ENCODE measurements at regions not wholly inside any gene's neighbourhood (a gene's known extent, or its start where the extent isn't known, plus 50 kb on each side); places are given as distances from the start of the nearest gene placed in this dataset.

- Histone ChIP-seq H3K9me3 (replicated peaks; ENCODE audit: control insufficient read depth, insufficient read depth, low read length) (no peaks in the 10 kb centered on the region), H3K36me3 (ENCODE audit: control insufficient read depth in 2 of 2, extremely low read depth in 1 of 2, insufficient read depth in 2 of 2, low read length in 2 of 2) (no peaks in the 10 kb centered on the region), H3K9ac (replicated peaks; ENCODE audit: extremely low read depth, insufficient read depth, low read length) (no peak overlapping the region), H3K27ac (ENCODE audit: insufficient read depth, low read depth, low read length) (no peak overlapping the region), H3K79me2 (ENCODE audit: control insufficient read depth, insufficient read depth, low read length) (no peaks in the 10 kb centered on the region), H3K4me3 (replicated peaks in 1 of 3; ENCODE audit: insufficient read depth in 1 of 3, low read depth in 1 of 3, low read length in 3 of 3) (no peak overlapping the region), H2AFZ (ENCODE audit: low read depth, low read length) (no peak overlapping the region), H3K4me2 (ENCODE audit: insufficient read depth, low read length) (no peak overlapping the region), H3K4me1 (ENCODE audit: control insufficient read depth, extremely low read depth, insufficient read depth, low read length) (no peaks in the 10 kb centered on the region), H3K9me1 (replicated peaks; ENCODE audit: control insufficient read depth, extremely low read depth, insufficient read depth, low read length) (no peaks in the 10 kb centered on the region), H4K20me1 (replicated peaks; ENCODE audit: control insufficient read depth, extremely low read depth, insufficient read depth, low read length) (no peaks in the 10 kb centered on the region), H3K27me3 (ENCODE audit: control insufficient read depth in 2 of 2, insufficient read depth in 2 of 2, low read length in 2 of 2) (peaks cover 0 to 1% of the 10 kb centered on the region in 2 experiments)
- intact Hi-C loops (cut with micrococcal nuclease), result no loop called here
- FAIRE-seq (no peak), DNase-seq (ENCODE audit: low read depth, low spot score) (no peak)
- TF ChIP-seq JUN (IDR thresholded peaks at IDR 0.05; ENCODE audit: borderline replicate concordance, insufficient read depth, insufficient read length, low read depth), result no peak
- no peak for TF ChIP-seq FOS (IDR thresholded peaks at IDR 0.05; ENCODE audit: borderline replicate concordance, insufficient read depth, low read length)
- TF ChIP-seq GATA2 (IDR thresholded peaks at IDR 0.05; ENCODE audit: insufficient read depth, insufficient read length, low read depth, low read length), result no peak
- no peak for TF ChIP-seq CTCF (IDR thresholded peaks at IDR 0.05; ENCODE audit: extremely low read depth in 1 of 2, insufficient read depth in 1 of 2, low read depth in 1 of 2, low read length in 2 of 2)
- TF ChIP-seq MYC (IDR thresholded peaks at IDR 0.05; ENCODE audit: low read depth, low read length), result no peak
- no peak for TF ChIP-seq EZH2 (IDR thresholded peaks at IDR 0.05; ENCODE audit: borderline replicate concordance, low read depth, low read length, severe bottlenecking)
- no peak for TF ChIP-seq POLR2AphosphoS5 (IDR thresholded peaks at IDR 0.05; ENCODE audit: insufficient read depth, low read depth, low read length)
- ChIA-PET POLR2A (no interaction called here), CTCF (no interaction called here)
- no TSS peak for BruUV-seq (replicated peaks)
- dilution Hi-C loops (cut with MboI; ENCODE audit: extremely low pct_ligation_motif_present, low sequenced_read_pairs), result no loop called here
Measured at GRCh38 chr6:132900849-132901248, 86.5 kb downstream of the RPS12 start.

Measured in endothelial cell of umbilical vein (primary cell).